SH-SY5Y (cell line): ENCODE measurements at regions not wholly inside any gene's neighbourhood (a gene's known extent, or its start where the extent isn't known, plus 50 kb on each side); places are given as distances from the start of the nearest gene placed in this dataset.

Experiments used
- GATA2 ChIP-seq: IDR thresholded peaks from 2 replicates; pipeline ENCODE4 v1.6.1; 2011; ENCODE audit warnings: mild to moderate bottlenecking, low read depth, low read length
- GATA3 ChIP-seq: IDR thresholded peaks from 2 replicates; pipeline ENCODE4 v1.6.1; 2011; ENCODE audit warnings: low read depth, mild to moderate bottlenecking, low read length, moderate library complexity

GRCh38 chr6:65922049-65922448 is 215.0 kb upstream of the EYS start:
- TF ChIP-seq GATA3, result no peak
- TF ChIP-seq GATA2, result no peak

- TF ChIP-seq GATA3 (no peak), GATA2 (no peak)
Observed at GRCh38 chr6:65908065-65908464, 201.0 kb upstream of the EYS start.

GRCh38 chr6:65903992-65904391 is 197.0 kb upstream of the EYS start:
- TF ChIP-seq GATA2 (no peak), GATA3 (no peak)

DNA sequence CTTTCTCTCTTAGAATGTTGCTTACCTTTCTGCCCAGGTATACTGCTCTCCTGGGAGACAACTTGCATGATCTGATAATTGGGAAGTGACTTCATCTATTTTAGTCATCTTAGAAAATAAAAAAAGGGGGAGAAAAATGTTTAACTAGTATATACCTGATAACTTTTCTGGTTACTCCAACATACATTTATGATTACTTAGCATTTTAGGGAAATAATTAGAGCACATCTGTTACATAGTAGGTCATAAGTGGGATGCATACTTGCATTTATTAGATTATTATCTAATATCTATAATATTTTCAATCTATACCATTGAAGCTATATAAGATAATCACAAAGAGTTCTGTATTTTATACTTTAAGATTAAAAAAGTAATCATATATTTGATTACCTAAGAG is 193.9 kb upstream of the EYS start:
- no peak for TF ChIP-seq GATA2
- TF ChIP-seq GATA3, result no peak

- TF ChIP-seq GATA2, result no peak
- TF ChIP-seq GATA3, result no peak
Observed at GRCh38 chr6:65896140-65896539, 189.1 kb upstream of the EYS start.

DNA sequence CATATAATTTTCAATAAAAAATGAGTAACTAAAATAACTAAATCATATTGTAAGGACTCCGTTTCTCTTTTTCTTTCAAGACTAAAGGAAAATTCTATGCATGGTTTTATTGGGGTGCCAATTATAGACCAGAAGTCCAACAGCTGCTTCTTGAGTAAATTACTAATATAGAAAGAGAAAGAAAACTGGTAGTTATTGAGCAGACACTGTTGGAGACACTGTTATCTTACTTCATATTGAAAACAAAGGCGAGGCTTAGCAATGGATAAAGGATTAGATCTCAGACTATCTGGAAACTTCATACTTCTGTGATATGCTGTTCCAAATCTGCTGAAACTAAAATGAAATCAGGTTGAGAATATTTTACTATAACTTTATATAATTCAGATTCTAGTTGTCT is 169.6 kb upstream of the EYS start:
- TF ChIP-seq GATA2, result no peak
- no peak for TF ChIP-seq GATA3

DNA sequence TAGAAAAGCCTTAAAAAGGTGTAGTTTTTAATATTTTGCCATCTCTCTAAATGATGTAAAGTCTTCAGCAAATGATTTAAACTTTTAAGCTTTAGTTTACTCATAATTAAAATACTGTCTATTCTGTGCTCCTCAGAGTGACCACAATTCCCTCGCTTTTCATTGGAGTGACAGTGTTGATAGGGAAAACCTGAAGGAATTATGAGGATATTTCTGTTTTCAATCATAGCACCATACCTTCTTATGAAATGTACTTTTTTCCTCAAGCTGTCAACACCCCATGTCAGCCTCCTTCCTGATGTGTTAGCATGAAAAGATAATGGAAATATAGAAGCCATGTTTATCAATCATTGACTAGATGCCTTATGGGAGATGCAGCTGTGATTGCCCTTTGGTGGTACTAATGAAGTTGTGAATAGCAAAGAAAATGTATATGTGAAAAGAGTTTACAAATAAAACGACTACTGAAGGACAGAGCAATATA is 145.4 kb upstream of the EYS start:
- TF ChIP-seq GATA3 (no peak), GATA2 (no peak)

GRCh38 chr6:65830151-65830550 is 123.1 kb upstream of the EYS start:
- no peak for TF ChIP-seq GATA2
- no peak for TF ChIP-seq GATA3

GRCh38 chr6:65819152-65819551 is 112.1 kb upstream of the EYS start:
- TF ChIP-seq GATA2 (no peak), GATA3 (no peak)

- TF ChIP-seq GATA2 (no peak), GATA3 (no peak)
Observed at GRCh38 chr6:65818576-65818975, 111.5 kb upstream of the EYS start.

DNA sequence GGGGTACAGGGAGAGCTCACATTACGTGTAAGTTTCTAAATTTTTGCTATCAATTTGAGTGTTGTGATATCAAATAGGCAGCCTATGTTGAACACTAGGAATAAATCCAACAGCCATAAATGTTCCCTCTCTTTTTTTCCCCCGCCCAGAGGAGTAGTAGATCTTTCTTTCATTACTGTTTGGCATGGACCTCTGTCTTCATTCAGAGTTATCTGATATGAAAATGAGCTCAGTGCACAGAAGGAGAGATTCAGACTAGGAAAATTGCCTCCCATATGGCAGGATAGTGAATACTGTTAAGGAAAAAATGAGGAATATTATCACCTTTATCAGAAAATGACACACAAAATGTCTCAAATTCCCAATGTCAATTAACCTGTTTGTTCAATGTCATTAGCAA is 110.0 kb upstream of the EYS start:
- TF ChIP-seq GATA3 (no peak), GATA2 (no peak)

DNA sequence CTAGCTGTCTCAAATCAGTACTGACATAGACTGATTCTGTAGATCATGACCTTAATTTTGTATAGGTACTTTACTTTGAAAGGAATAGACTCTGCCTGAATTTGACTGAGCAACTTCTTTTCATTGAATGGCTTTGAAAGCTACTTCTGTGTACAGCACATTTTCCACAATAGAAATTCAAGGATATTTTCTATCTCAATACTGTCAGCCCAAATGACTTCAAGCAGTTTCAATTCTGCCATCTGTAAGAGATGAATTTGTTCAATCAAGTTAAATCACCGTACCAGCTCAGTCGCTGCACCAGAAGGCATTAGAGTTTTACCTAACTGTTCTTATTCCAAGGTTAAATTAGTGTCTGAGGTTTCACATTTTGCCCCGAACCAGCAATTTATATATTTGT is 107.0 kb upstream of the EYS start:
- TF ChIP-seq GATA3 (no peak), GATA2 (no peak)

GRCh38 chr6:65803186-65803585 is 96.2 kb upstream of the EYS start:
- no peak for TF ChIP-seq GATA3
- no peak for TF ChIP-seq GATA2

GRCh38 chr6:65799389-65799788 is 92.4 kb upstream of the EYS start:
- no peak for TF ChIP-seq GATA2

DNA sequence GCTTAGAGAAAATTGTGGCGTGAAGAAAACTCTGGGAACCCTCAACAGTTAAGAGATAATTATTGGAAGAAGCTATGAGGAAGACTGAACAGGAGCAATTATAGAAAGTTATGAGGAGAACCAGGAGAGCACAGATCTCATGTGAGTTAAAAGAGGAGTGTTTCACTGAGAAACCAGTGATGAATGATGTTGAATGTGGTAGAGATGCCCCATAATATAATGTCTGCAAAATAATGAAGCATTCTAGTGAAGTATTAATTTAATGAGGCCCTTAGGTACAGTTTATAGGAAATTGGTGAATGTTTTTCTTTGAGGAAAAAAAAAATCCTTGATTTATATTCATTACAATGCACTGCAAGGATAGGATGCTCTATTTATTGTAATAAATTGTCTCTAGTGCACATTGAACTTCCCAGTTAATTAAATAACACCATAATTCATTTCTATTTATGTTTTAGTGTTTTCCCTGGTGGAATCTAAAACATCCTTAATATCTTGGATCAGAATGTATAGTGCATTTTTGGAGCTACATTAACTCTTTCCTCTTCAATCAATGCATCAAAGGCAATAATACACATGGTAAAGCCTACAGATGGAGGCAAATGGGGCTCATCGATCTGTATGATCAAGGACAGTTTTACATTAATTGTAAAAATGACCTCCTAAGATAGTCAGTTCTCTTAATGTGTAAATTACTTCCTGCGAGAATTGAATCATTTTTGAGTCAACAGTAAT is 91.4 kb upstream of the EYS start:
- no peak for TF ChIP-seq GATA2
- TF ChIP-seq GATA3, result no peak

GRCh38 chr6:65790666-65791065 is 83.6 kb upstream of the EYS start:
- TF ChIP-seq GATA3 (no peak), GATA2 (no peak)

DNA sequence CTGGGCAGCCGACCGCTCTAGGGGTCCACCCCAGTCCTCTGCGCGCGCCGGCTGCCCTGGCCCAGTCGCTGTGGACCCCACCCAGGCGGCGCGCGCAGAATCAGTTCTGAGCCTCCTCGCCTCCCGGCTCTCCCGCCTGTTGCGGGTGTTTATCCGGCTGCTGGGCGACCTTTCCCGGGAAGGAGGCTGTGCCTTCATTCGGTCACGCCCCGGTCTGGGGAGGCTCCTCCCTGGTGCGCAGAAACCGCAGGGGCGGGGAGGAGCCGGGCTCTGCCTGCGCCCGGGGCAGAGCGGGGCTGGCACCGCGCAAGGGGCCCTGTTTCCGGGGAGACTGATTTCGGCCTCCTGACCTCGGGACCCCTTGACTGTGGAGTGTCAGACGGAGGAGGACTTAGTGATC is 80.8 kb upstream of the EYS start:
- TF ChIP-seq GATA2 (no peak), GATA3 (no peak)
